ENCODE measurements at regions not wholly inside any gene's neighbourhood (a gene's known extent, or its start where the extent isn't known, plus 50 kb on each side); places are given as distances from the start of the nearest gene placed in this dataset.

- Histone ChIP-seq H3K4me1 (no peaks in the 10 kb centered on the region), H3K36me3 (no peaks in the 10 kb centered on the region), H3K27ac (no peak overlapping the region), H3K4me3 (no peak overlapping the region), H3K9me3 (no peaks in the 10 kb centered on the region), H3K27me3 (no peaks in the 10 kb centered on the region)
- TF ChIP-seq CTCF (IDR thresholded peaks at IDR 0.05): no peak
- DNase-seq (ENCODE audit: low spot score): no peak
Measured at GRCh38 chr4:59848457-59848856, 1351.7 kb upstream of the ADGRL3 start.

DNA sequence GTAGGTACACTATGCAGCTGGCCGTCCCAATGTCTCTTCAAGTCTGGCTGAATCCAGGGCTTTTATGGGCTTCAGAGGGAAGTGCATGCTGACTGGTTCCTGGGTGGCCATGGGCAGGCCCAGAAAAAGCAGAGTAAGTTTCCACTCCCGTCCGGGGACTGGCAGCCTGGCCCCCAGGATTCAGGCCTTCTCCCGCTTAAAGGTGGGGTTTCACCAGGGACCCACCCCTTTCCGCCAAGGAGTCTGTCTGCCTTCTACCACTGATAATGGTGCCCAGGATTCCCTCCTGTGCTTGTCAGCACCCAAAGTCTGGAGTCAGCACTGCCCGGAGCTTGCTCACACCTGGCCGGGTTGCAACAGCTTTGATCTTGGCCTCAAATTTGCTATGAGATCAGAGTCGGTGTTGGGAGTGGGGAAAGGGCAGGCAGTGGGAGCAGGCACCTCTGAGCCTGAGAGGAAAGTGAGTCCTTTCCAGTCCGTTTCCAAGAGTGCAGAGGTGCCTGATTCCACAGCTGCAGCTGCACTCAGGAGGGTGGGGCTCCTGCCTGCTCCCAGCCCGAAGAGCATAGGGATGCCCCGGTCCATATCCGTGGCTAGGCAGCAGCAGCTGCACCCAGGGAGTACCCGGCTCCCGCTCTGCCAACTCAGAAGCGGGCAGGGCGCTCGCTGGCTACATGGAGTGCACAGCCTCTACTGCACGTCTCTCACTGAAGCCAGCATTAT is 1344.3 kb upstream of the ADGRL3 start:
- Histone ChIP-seq H3K9me3 (no peaks in the 10 kb centered on the region), H3K4me3 (no peak overlapping the region), H3K27ac (no peak overlapping the region), H3K4me1 (no peaks in the 10 kb centered on the region), H3K27me3 (no peaks in the 10 kb centered on the region), H3K36me3 (no peaks in the 10 kb centered on the region)
- DNase-seq (ENCODE audit: low spot score): no peak
- TF ChIP-seq CTCF (IDR thresholded peaks at IDR 0.05): no peak

DNA sequence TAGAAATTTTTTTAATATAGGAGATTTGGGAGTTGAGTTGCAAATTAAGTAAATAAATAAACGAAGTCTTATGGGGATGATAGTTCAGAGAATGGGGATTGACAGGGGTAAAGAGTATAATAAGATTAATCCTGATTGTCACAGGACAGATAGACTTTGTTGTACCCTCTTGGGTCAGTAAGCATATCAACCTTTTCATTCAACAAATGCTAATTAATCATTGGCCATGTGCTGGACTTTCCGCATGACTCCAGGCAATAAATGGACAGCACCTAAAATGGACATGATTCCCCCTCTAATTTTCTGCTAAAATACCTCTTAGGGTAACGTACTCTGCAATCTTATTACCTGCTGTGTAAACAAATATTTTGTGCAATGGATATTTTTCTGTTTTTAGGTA is 1331.1 kb upstream of the ADGRL3 start:
- TF ChIP-seq CTCF (IDR thresholded peaks at IDR 0.05): no peak
- no peak for DNase-seq (ENCODE audit: low spot score)

GRCh38 chr4:59869559-59869958 is 1330.6 kb upstream of the ADGRL3 start:
- Histone ChIP-seq H3K9me3 (no peaks in the 10 kb centered on the region), H3K27ac (no peak overlapping the region), H3K4me1 (no peaks in the 10 kb centered on the region), H3K36me3 (no peaks in the 10 kb centered on the region), H3K27me3 (no peaks in the 10 kb centered on the region), H3K4me3 (no peak overlapping the region)
- no peak for DNase-seq (ENCODE audit: low spot score)
- no peak for TF ChIP-seq CTCF (IDR thresholded peaks at IDR 0.05)

More for the DNA sequence above, 1331.1 kb upstream of the ADGRL3 start:
- Histone ChIP-seq H3K4me1 (no peaks in the 10 kb centered on the region), H3K27ac (no peak overlapping the region), H3K4me3 (no peak overlapping the region), H3K27me3 (no peaks in the 10 kb centered on the region), H3K36me3 (no peaks in the 10 kb centered on the region), H3K9me3 (no peaks in the 10 kb centered on the region)

DNA sequence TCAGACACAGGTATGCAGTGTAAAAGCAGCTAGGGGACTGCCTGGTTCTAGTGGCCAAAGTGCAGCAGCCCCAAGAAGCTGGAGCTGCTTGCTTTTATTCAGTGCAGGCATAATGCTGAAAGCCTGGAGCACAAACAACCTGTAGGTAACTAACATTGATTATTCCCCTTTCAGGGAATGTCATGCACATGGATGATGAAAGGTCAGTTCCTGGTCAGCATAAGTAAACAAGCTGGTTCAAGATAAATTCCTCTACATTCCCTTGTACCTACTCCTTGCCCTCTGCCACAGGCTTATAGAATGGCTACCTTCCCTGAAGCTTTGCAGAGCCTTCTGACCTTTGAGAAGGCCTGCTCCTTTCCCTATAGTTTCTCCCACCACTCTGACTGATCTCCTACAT is 1318.5 kb upstream of the ADGRL3 start:
- no peak overlapping the region for H3K27ac ChIP-seq
- H3K4me3 ChIP-seq: no peak overlapping the region
- no peak for TF ChIP-seq CTCF (IDR thresholded peaks at IDR 0.05)

DNA sequence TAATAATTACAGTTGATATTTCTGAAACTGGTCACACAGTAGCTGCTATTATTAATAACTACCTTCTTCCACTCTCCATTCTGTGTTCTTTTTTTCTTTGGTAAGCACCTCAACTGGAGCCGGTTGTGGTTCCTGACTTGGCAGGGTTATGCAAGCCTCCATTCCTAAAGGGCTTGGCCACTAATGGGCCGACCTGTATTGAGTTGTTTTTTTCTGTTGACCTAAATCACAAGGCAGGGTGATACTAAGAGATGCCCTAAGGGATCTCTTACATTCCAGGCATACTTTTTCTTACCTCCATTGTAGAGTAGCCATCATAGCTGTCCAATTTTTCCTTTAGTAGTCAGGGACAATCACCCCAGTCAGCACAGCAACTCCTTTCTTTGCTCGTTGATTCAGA is 1295.8 kb upstream of the ADGRL3 start:
- H3K27me3 ChIP-seq: no peaks in the 10 kb centered on the region
- H3K9me3 ChIP-seq: no peaks in the 10 kb centered on the region
- H3K36me3 ChIP-seq: no peaks in the 10 kb centered on the region
- no peaks in the 10 kb centered on the region for H3K4me1 ChIP-seq
- no peak overlapping the region for H3K4me3 ChIP-seq
- no peak for TF ChIP-seq CTCF (IDR thresholded peaks at IDR 0.05)
- DNase-seq (ENCODE audit: low spot score): no peak
- H3K27ac ChIP-seq: no peak overlapping the region

More for the DNA sequence above, 1318.5 kb upstream of the ADGRL3 start:
- Histone ChIP-seq H3K27me3 (no peaks in the 10 kb centered on the region), H3K9me3 (no peaks in the 10 kb centered on the region), H3K36me3 (no peaks in the 10 kb centered on the region), H3K4me1 (no peaks in the 10 kb centered on the region)
- no peak for DNase-seq (ENCODE audit: low spot score)

All from right atrium auricular region (tissue), 2 donors.